Upper lobe of right lung (tissue), 1 donor: ENCODE measurements at regions not wholly inside any gene's neighbourhood (a gene's known extent, or its start where the extent isn't known, plus 50 kb on each side); places are given as distances from the start of the nearest gene placed in this dataset.

ENCODE experiments used
- ATAC-seq: fragments of 200-7000 bp; cut with Tn5 transposase; one replicate; pipeline ENCODE4 v1.9.1; 2020; ENCODE audit warnings: mild to moderate bottlenecking, moderate library complexity
- DNase-seq: peaks from one replicate; pipeline ENCODE4 v3.0.0-alpha.2; 2020
- H3K27ac ChIP-seq: fragments of 200-600 bp; one replicate; pipeline ENCODE4 v1.8.0; 2022
- H3K27me3 ChIP-seq: fragments of 200-600 bp; one replicate; pipeline ENCODE4 v1.8.0; 2022; ENCODE audit warnings: mild to moderate bottlenecking
- H3K36me3 ChIP-seq: fragments of 200-600 bp; one replicate; pipeline ENCODE4 v1.8.0; 2022
- H3K4me1 ChIP-seq: fragments of 200-600 bp; one replicate; pipeline ENCODE4 v1.8.0; 2022
- H3K4me3 ChIP-seq: fragments of 200-600 bp; one replicate; pipeline ENCODE4 v1.8.0; 2022; ENCODE audit warnings: mild to moderate bottlenecking
- H3K9me3 ChIP-seq: fragments of 200-600 bp; one replicate; pipeline ENCODE4 v1.8.0; 2022
- intact Hi-C: fragments of 100-400 bp; cut with DNase I; formaldehyde crosslinking; loops from one replicate; pipeline ENCODE4 v1.11.0; 2022
- TF ChIP-seq, protein P1 (sequence below): fragments of 200-600 bp; IDR thresholded peaks from one replicate; pipeline ENCODE4 v1.8.0; 2022; ENCODE audit warnings: antibody characterized with exemption
- donor health status: DM: no; HTN: yes; CAD: no; lungs with severe emphysema.

DNA sequence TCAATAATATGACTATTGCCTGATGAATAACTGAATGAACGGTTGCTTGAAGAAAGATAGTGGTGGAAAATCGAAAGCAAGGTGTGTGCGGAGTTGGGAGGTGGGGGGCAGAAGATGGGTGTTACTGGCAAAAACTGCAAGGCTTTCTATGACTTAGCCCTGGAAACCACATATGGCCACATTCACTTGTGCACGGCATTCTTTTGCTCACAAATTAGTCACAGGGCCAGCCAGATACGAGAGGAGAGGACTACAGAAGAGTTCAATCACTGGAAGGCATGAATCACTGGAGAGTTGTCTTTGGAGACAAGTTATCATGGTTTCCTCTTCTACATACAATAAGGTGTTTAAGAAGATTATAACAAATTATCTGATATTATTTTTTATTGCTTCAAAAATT, 626.5 kb upstream of the CPEB2 start:
- Histone ChIP-seq H3K9me3 (no peaks in the 10 kb centered on the region), H3K27ac (no peak overlapping the region), H3K4me1 (no peaks in the 10 kb centered on the region), H3K27me3 (no peaks in the 10 kb centered on the region), H3K36me3 (no peaks in the 10 kb centered on the region), H3K4me3 (no peak overlapping the region)
- intact Hi-C loops, result no loop called here
- ATAC-seq, result no peak
- no peak for DNase-seq
- TF ChIP-seq, protein P1, sequence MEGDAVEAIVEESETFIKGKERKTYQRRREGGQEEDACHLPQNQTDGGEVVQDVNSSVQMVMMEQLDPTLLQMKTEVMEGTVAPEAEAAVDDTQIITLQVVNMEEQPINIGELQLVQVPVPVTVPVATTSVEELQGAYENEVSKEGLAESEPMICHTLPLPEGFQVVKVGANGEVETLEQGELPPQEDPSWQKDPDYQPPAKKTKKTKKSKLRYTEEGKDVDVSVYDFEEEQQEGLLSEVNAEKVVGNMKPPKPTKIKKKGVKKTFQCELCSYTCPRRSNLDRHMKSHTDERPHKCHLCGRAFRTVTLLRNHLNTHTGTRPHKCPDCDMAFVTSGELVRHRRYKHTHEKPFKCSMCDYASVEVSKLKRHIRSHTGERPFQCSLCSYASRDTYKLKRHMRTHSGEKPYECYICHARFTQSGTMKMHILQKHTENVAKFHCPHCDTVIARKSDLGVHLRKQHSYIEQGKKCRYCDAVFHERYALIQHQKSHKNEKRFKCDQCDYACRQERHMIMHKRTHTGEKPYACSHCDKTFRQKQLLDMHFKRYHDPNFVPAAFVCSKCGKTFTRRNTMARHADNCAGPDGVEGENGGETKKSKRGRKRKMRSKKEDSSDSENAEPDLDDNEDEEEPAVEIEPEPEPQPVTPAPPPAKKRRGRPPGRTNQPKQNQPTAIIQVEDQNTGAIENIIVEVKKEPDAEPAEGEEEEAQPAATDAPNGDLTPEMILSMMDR, result no peak

DNA sequence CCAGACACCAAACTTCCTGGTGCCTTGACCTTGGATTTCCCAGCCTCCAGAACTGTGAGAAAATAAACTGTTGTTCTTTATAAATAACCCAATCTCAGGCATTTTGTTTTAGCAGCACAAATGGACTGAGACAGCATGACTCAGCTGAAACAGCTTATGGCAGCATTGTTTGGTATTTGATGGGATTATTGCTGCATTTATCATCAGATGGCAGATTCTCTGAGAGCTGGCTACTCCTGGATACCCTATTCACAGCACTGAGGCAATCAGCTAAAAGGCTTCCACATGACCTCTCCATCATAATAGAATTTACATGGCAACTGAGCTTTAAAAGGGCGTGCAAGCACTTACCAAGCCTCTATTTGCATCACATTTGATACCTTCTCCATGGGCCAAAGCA, 623.1 kb upstream of the CPEB2 start:
- DNase-seq (no peak), ATAC-seq (no peak)
- Histone ChIP-seq H3K27me3 (no peaks in the 10 kb centered on the region), H3K4me1 (no peaks in the 10 kb centered on the region), H3K9me3 (no peaks in the 10 kb centered on the region), H3K4me3 (no peak overlapping the region), H3K27ac (no peak overlapping the region), H3K36me3 (no peaks in the 10 kb centered on the region)
- intact Hi-C loops, result no loop called here
- TF ChIP-seq, protein P1, result no peak

DNA sequence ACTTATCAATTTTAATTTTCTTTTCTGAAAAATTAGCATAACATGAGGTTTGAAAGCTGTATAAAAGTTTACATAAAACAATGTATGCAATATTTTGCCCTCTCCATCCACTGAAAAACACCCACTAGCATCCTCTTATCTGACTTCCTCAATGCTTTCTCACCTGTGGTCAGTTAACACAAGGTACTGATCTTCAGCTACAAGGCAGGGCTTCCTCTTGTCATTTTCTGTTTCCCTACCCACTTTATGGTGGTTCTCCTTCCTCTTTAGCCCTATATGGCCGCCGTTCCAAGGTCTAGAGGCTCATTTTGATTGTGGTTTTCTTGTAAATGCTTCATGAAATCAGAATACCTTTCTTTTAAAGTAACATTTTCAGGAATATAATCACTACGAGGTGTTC, 618.6 kb upstream of the CPEB2 start:
- H3K36me3 ChIP-seq, result no peaks in the 10 kb centered on the region
- TF ChIP-seq, protein P1, result no peak
- H3K27me3 ChIP-seq, result no peaks in the 10 kb centered on the region
- H3K4me3 ChIP-seq, result no peak overlapping the region
- intact Hi-C loops, result no loop called here
- no peaks in the 10 kb centered on the region for H3K9me3 ChIP-seq
- DNase-seq (no peak), ATAC-seq (no peak)
- no peaks in the 10 kb centered on the region for H3K4me1 ChIP-seq
- no peak overlapping the region for H3K27ac ChIP-seq

DNA sequence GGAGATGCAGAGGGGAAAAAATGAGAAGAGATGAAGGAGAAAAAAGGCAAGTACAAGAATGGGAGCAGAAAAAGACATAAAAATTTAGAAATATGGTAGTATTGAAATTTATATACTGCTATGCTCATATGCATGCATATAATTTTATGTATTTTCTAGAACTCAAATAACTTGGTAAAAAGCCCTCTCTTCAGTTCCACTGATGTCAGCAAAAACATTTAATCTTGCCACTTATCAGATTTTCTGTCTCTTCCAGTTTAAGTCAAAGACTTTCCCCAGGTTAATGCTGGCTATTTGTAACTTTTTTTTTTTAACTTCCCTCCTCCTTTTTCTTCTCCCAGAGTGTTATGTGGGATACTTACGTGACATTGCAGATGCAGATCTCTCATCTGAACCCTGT, 617.5 kb upstream of the CPEB2 start:
- no peaks in the 10 kb centered on the region for H3K4me1 ChIP-seq

DNA sequence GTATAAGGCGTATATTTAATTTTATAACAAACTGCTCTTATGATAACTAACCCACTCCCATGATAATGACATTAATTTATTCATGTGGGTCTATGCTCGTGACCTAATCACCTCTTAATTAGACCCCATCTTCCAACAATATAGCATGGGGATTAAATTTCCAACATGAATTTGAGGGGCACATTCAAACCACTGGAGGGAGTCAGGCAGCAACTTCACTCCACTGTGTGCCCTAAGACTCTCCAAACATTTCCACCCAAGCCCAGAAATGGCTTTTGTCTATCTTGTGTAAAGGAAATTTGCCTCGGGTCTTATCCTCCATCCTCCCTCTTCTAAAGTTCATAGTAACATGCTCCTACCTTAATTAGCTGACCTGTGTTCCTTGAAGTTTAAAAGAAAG, 616.1 kb upstream of the CPEB2 start:
- no peaks in the 10 kb centered on the region for H3K27me3 ChIP-seq
- H3K4me1 ChIP-seq, result no peaks in the 10 kb centered on the region
- H3K4me3 ChIP-seq, result no peak overlapping the region
- H3K27ac ChIP-seq, result no peak overlapping the region
- H3K36me3 ChIP-seq, result no peaks in the 10 kb centered on the region
- intact Hi-C loops, result no loop called here
- TF ChIP-seq, protein P1, result no peak
- ATAC-seq (no peak), DNase-seq (no peak)
- no peaks in the 10 kb centered on the region for H3K9me3 ChIP-seq

More for the DNA sequence above, 617.5 kb upstream of the CPEB2 start:
- Histone ChIP-seq H3K36me3 (no peaks in the 10 kb centered on the region), H3K27me3 (no peaks in the 10 kb centered on the region), H3K27ac (no peak overlapping the region), H3K9me3 (no peaks in the 10 kb centered on the region), H3K4me3 (no peak overlapping the region)
- DNase-seq (no peak), ATAC-seq (no peak)
- intact Hi-C loops, result no loop called here
- TF ChIP-seq, protein P1, result no peak

DNA sequence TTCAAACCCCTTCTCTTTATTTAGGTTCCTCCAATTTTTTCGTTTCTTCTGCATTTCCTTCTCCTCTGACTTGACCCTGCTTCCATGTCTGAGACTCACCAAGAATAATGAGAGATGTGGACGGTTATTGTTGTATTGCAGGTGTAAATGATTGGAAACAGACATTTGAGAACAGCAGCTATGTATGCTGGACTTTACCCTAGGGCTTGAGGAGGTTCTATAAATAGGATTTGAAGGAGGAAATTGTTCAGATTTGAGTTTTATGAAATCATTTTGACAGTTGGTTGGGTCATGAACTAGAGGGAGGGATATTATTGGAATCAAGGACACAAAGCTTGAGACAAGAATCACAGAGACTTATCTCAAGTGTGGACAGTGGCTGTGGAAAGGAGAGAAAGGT, 614.6 kb upstream of the CPEB2 start:
- no peak overlapping the region for H3K27ac ChIP-seq
- H3K36me3 ChIP-seq, result no peaks in the 10 kb centered on the region
- no peaks in the 10 kb centered on the region for H3K27me3 ChIP-seq
- intact Hi-C loops, result no loop called here
- ATAC-seq, result no peak
- TF ChIP-seq, protein P1, result no peak
- H3K4me3 ChIP-seq, result no peak overlapping the region
- H3K9me3 ChIP-seq, result no peaks in the 10 kb centered on the region
- H3K4me1 ChIP-seq, result no peaks in the 10 kb centered on the region
- DNase-seq, result no peak
